HG02571 (cell line): ENCODE measurements at regions not wholly inside any gene's neighbourhood (a gene's known extent, or its start where the extent isn't known, plus 50 kb on each side); places are given as distances from the start of the nearest gene placed in this dataset.
"Not testable (repeated sequence)": the region's sequence is repeated elsewhere in the genome, so short reads cannot be mapped to it uniquely, and the experiment has no call there.

Experiments used
- ATAC-seq: cut with Tn5 transposase; IDR thresholded peaks from one replicate; pipeline ENCODE4 v1.9.1; 2021; ENCODE audit warnings: mild to moderate bottlenecking, moderate library complexity; ENCODE audit not compliant: unreplicated experiment

GRCh38 chr4:160549951-160550519, 1447.2 kb downstream of the RAPGEF2 start:
- ATAC-seq, result not testable (repeated sequence)

- ATAC-seq, result no peak
Measured at GRCh38 chr4:160562661-160563060, 1459.8 kb downstream of the RAPGEF2 start.

- ATAC-seq, result no peak
Measured at GRCh38 chr4:160563552-160564282, 1460.8 kb downstream of the RAPGEF2 start.

GRCh38 chr4:160567634-160568033, 1464.8 kb downstream of the RAPGEF2 start:
- no peak for ATAC-seq

GRCh38 chr4:160570271-160570670, 1467.4 kb downstream of the RAPGEF2 start:
- ATAC-seq, result no peak

GRCh38 chr4:160574272-160574671, 1471.4 kb downstream of the RAPGEF2 start:
- not testable (repeated sequence) for ATAC-seq

- ATAC-seq, result no peak
Measured at GRCh38 chr4:160580581-160580980, 1477.7 kb downstream of the RAPGEF2 start.

- no peak for ATAC-seq
Measured at GRCh38 chr4:160592258-160592657, 1489.4 kb downstream of the RAPGEF2 start.

- ATAC-seq, result no peak
Measured at GRCh38 chr4:160595646-160596045, 1492.8 kb downstream of the RAPGEF2 start.

- no peak for ATAC-seq
Measured at GRCh38 chr4:160604541-160604940, 1501.7 kb downstream of the RAPGEF2 start.

GRCh38 chr4:160611181-160611580, 1508.3 kb downstream of the RAPGEF2 start:
- no peak for ATAC-seq

GRCh38 chr4:160631044-160631443, 1528.2 kb downstream of the RAPGEF2 start:
- no peak for ATAC-seq

- no peak for ATAC-seq
Measured at GRCh38 chr4:160652790-160653189, 1511.0 kb downstream of the FSTL5 start.

- ATAC-seq, result no peak
Measured at GRCh38 chr4:160675550-160675949, 1488.2 kb downstream of the FSTL5 start.

GRCh38 chr4:160685729-160686128, 1478.1 kb downstream of the FSTL5 start:
- ATAC-seq, result no peak

- no peak for ATAC-seq
Measured at GRCh38 chr4:160701671-160702070, 1462.1 kb downstream of the FSTL5 start.

GRCh38 chr4:160709026-160709425, 1454.8 kb downstream of the FSTL5 start:
- ATAC-seq, result no peak

- ATAC-seq, result no peak
Measured at GRCh38 chr4:160709546-160709945, 1454.3 kb downstream of the FSTL5 start.

- ATAC-seq, result no peak
Measured at GRCh38 chr4:160716551-160716950, 1447.2 kb downstream of the FSTL5 start.

GRCh38 chr4:160717848-160718247, 1446.0 kb downstream of the FSTL5 start:
- no peak for ATAC-seq

- no peak for ATAC-seq
Measured at GRCh38 chr4:160724063-160724462, 1439.7 kb downstream of the FSTL5 start.

- ATAC-seq, result no peak
Measured at GRCh38 chr4:160745126-160745525, 1418.7 kb downstream of the FSTL5 start.

GRCh38 chr4:160746585-160746984, 1417.2 kb downstream of the FSTL5 start:
- ATAC-seq, result not testable (repeated sequence)
